ENCODE measurements at regions not wholly inside any gene's neighbourhood (a gene's known extent, or its start where the extent isn't known, plus 50 kb on each side); places are given as distances from the start of the nearest gene placed in this dataset.
"Not testable (repeated sequence)": the region's sequence is repeated elsewhere in the genome, so short reads cannot be mapped to it uniquely, and the experiment has no call there.

GRCh38 chr7:73918926-73919693 lies 58.2 kb downstream of the TMEM270 start:
- DNase-seq (ENCODE audit: low read depth in 2 of 2), result no peak

GRCh38 chr7:73919694-73920375 lies 58.9 kb downstream of the TMEM270 start:
- DNase-seq (ENCODE audit: low read depth in 2 of 2), result no peak

GRCh38 chr7:73920406-73921134 lies 59.6 kb downstream of the TMEM270 start:
- DNase-seq (ENCODE audit: low read depth in 2 of 2), result no peak

- DNase-seq (ENCODE audit: low read depth in 2 of 2), result no peak
Measured at GRCh38 chr7:73921623-73922528, 60.9 kb downstream of the TMEM270 start.

- not testable (repeated sequence) for DNase-seq (ENCODE audit: low read depth in 2 of 2)
Measured at GRCh38 chr7:73928644-73929043, 67.7 kb downstream of the TMEM270 start.

GRCh38 chr7:73931502-73931901 lies 70.5 kb downstream of the TMEM270 start:
- no peak for DNase-seq (ENCODE audit: low read depth in 2 of 2)

- no peak for DNase-seq (ENCODE audit: low read depth in 2 of 2)
Measured at GRCh38 chr7:73932364-73932763, 71.4 kb downstream of the TMEM270 start.

GRCh38 chr7:73933091-73933490 lies 72.1 kb downstream of the TMEM270 start:
- no peak for DNase-seq (ENCODE audit: low read depth in 2 of 2)

GRCh38 chr7:73936967-73937366 lies 76.0 kb downstream of the TMEM270 start:
- no peak for DNase-seq (ENCODE audit: low read depth in 2 of 2)

- not testable (repeated sequence) for DNase-seq (ENCODE audit: low read depth in 2 of 2)
Measured at GRCh38 chr7:73937650-73938049, 76.7 kb downstream of the TMEM270 start.

GRCh38 chr7:73939528-73939927 lies 78.6 kb downstream of the TMEM270 start:
- DNase-seq (ENCODE audit: low read depth in 2 of 2), result no peak

GRCh38 chr7:73940701-73941238 lies 79.8 kb downstream of the TMEM270 start:
- DNase-seq (ENCODE audit: low read depth in 2 of 2), result no peak

- DNase-seq (ENCODE audit: low read depth in 2 of 2), result peak; percentile 39 to 53
Measured at GRCh38 chr7:73941836-73942551, 81.0 kb downstream of the TMEM270 start.

GRCh38 chr7:73945022-73945421 lies 83.0 kb upstream of the ELN start:
- no peak for DNase-seq (ENCODE audit: low read depth in 2 of 2)

GRCh38 chr7:73948287-73948686 lies 79.7 kb upstream of the ELN start:
- DNase-seq (ENCODE audit: low read depth in 2 of 2), result no peak

GRCh38 chr7:73952266-73952665 lies 75.7 kb upstream of the ELN start:
- no peak for DNase-seq (ENCODE audit: low read depth in 2 of 2)

- no peak for DNase-seq (ENCODE audit: low read depth in 2 of 2)
Measured at GRCh38 chr7:73954181-73954580, 73.8 kb upstream of the ELN start.

GRCh38 chr7:73954861-73955260 lies 73.1 kb upstream of the ELN start:
- DNase-seq (ENCODE audit: low read depth in 2 of 2), result no peak

- DNase-seq (ENCODE audit: low read depth in 2 of 2), result no peak
Measured at GRCh38 chr7:73960548-73960947, 67.4 kb upstream of the ELN start.

GRCh38 chr7:73961991-73962390 lies 66.0 kb upstream of the ELN start:
- DNase-seq (ENCODE audit: low read depth in 2 of 2), result not testable (repeated sequence)

Measured in fibroblast of skin of left biceps (primary cell).